HCT116 (cell line): ENCODE measurements at regions not wholly inside any gene's neighbourhood (a gene's known extent, or its start where the extent isn't known, plus 50 kb on each side); places are given as distances from the start of the nearest gene placed in this dataset.

ENCODE experiments used
- EZH2 ChIP-seq: fragments of 200-600 bp; sonication (generic); IDR thresholded peaks from 2 replicates; pipeline ENCODE4 v1.6.1; 2017; ENCODE audit warnings: antibody characterized with exemption, mixed run types
- EZH2phosphoT487 ChIP-seq: fragments of 200-600 bp; IDR thresholded peaks from 2 replicates; pipeline ENCODE4 v1.6.1; 2018; ENCODE audit warnings: antibody characterized with exemption, borderline replicate concordance
- POLR2A ChIP-seq: IDR thresholded peaks from 2 replicates; pipeline ENCODE4 v1.7.0; 2011; ENCODE audit warnings: borderline replicate concordance; ENCODE audit not compliant: insufficient read depth, insufficient read length; ENCODE audit errors: extremely low read depth
- SRF ChIP-seq: IDR thresholded peaks from 2 replicates; pipeline ENCODE4 v1.6.1; 2012; ENCODE audit warnings: low read depth
- YY1 ChIP-seq: IDR thresholded peaks from 2 replicates; pipeline ENCODE4 v1.6.1; 2011; ENCODE audit warnings: low read length, low read depth, moderate library complexity, mild to moderate bottlenecking; ENCODE audit not compliant: insufficient replicate concordance; ENCODE audit errors: extremely low read depth
- ZFX ChIP-seq: fragments of 450-650 bp; IDR thresholded peaks from 2 replicates; pipeline ENCODE4 v1.6.1; 2017
- TF ChIP-seq, protein P1 (sequence below), 3 experiments: fragments of 200-600 bp in 1 of 3; sonication (generic) in 1 of 3; IDR thresholded peaks in 2 of 3; conservative IDR thresholded peaks in 1 of 3; 2 replicates each; pipeline ENCODE4 v1.5.1; 2012 to 2017; ENCODE audit warnings: low read depth in 2 of 3, low read length in 2 of 3, antibody characterized with exemption in 1 of 3, borderline replicate concordance in 1 of 3, control low read depth in 1 of 3, mild to moderate bottlenecking in 1 of 3, mixed read lengths in 1 of 3, mixed run types in 1 of 3, moderate library complexity in 1 of 3; ENCODE audit not compliant: insufficient read depth in 1 of 3

DNA sequence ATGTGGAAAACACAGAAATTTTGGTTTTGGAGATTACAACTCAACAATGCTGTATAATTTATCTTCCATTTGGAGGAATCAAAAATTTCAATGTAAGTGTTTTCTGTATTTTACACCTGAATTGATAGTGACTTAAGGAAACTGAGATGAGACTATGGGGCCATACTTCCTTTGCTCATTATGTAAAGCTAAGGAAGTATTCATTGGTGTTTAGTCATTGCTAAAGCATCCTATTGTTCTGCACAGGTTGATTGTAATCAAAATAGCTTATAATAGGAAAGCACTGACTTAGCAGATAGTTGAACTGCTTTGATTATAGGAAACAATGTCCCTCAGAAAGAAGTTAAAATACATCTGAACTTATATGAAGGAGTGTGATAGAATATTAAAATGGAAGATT lies 244.4 kb upstream of the SLITRK5 start:
- TF ChIP-seq EZH2 (no peak), POLR2A (no peak), ZFX (no peak), SRF (no peak), EZH2phosphoT487 (no peak), YY1 (no peak)
- TF ChIP-seq, protein P1, sequence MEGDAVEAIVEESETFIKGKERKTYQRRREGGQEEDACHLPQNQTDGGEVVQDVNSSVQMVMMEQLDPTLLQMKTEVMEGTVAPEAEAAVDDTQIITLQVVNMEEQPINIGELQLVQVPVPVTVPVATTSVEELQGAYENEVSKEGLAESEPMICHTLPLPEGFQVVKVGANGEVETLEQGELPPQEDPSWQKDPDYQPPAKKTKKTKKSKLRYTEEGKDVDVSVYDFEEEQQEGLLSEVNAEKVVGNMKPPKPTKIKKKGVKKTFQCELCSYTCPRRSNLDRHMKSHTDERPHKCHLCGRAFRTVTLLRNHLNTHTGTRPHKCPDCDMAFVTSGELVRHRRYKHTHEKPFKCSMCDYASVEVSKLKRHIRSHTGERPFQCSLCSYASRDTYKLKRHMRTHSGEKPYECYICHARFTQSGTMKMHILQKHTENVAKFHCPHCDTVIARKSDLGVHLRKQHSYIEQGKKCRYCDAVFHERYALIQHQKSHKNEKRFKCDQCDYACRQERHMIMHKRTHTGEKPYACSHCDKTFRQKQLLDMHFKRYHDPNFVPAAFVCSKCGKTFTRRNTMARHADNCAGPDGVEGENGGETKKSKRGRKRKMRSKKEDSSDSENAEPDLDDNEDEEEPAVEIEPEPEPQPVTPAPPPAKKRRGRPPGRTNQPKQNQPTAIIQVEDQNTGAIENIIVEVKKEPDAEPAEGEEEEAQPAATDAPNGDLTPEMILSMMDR (IDR thresholded peaks at IDR 0.05 in 2 of 3, conservative IDR thresholded peaks at IDR 0.05 in 1 of 3; ENCODE audit: borderline replicate concordance in 1 of 3, insufficient read depth in 1 of 3, low read depth in 2 of 3, low read length in 2 of 3) = no peak
